Lower lobe of right lung (tissue), 2 donors: ENCODE measurements at regions not wholly inside any gene's neighbourhood (a gene's known extent, or its start where the extent isn't known, plus 50 kb on each side); places are given as distances from the start of the nearest gene placed in this dataset.

ENCODE experiments used
- ATAC-seq, 2 donors: fragments of 200-7000 bp; cut with Tn5 transposase; one replicate each; pipeline ENCODE4 v1.9.1; 2020 to 2022; ENCODE audit warnings: mild to moderate bottlenecking in 2 of 2, moderate library complexity in 2 of 2
- DNase-seq: peaks from one replicate; pipeline ENCODE4 v3.0.0-alpha.2; 2020
- H3K27ac ChIP-seq: fragments of 200-600 bp; one replicate; pipeline ENCODE4 v1.8.0; 2022
- H3K27me3 ChIP-seq: fragments of 200-600 bp; one replicate; pipeline ENCODE4 v1.8.0; 2022; ENCODE audit warnings: low read depth
- H3K36me3 ChIP-seq: fragments of 200-600 bp; one replicate; pipeline ENCODE4 v1.8.0; 2022; ENCODE audit warnings: mild to moderate bottlenecking
- H3K4me1 ChIP-seq: fragments of 200-600 bp; one replicate; pipeline ENCODE4 v1.8.0; 2022
- H3K4me3 ChIP-seq: fragments of 200-600 bp; one replicate; pipeline ENCODE4 v1.8.0; 2022; ENCODE audit warnings: mild to moderate bottlenecking
- H3K9me3 ChIP-seq: fragments of 200-600 bp; one replicate; pipeline ENCODE4 v1.8.0; 2022
- CTCF ChIP-seq: fragments of 200-600 bp; IDR thresholded peaks from one replicate; pipeline ENCODE4 v1.8.0; 2022; ENCODE audit warnings: antibody characterized with exemption, mild to moderate bottlenecking
- intact Hi-C: fragments of 100-400 bp; cut with DNase I; formaldehyde crosslinking; loops from one replicate; pipeline ENCODE4 v1.11.0; 2022
- donor health status: DM: no; HTN: yes; CAD: no; lungs with severe emphysema.

GRCh38 chr5:53178830-53179229, 69.3 kb upstream of the MOCS2 start:
- ATAC-seq (no peak), DNase-seq (no peak)
- intact Hi-C loops = no loop called here
- Histone ChIP-seq H3K27ac (no peak overlapping the region), H3K27me3 (no peaks in the 10 kb centered on the region), H3K4me1 (no peaks in the 10 kb centered on the region), H3K36me3 (no peaks in the 10 kb centered on the region), H3K9me3 (no peaks in the 10 kb centered on the region), H3K4me3 (no peak overlapping the region)
- no peak for TF ChIP-seq CTCF

GRCh38 chr5:53179691-53180090, 70.1 kb upstream of the MOCS2 start:
- intact Hi-C loops = no loop called here
- DNase-seq (no peak), ATAC-seq (no peak)
- Histone ChIP-seq H3K4me3 (no peak overlapping the region), H3K36me3 (no peaks in the 10 kb centered on the region), H3K4me1 (no peaks in the 10 kb centered on the region), H3K9me3 (no peaks in the 10 kb centered on the region), H3K27me3 (no peaks in the 10 kb centered on the region), H3K27ac (no peak overlapping the region)
- TF ChIP-seq CTCF = no peak

- intact Hi-C loops = no loop called here
- Histone ChIP-seq H3K27ac (no peak overlapping the region), H3K9me3 (no peaks in the 10 kb centered on the region), H3K27me3 (no peaks in the 10 kb centered on the region), H3K4me1 (no peaks in the 10 kb centered on the region), H3K4me3 (no peak overlapping the region), H3K36me3 (no peaks in the 10 kb centered on the region)
- ATAC-seq = no peak
- DNase-seq = no peak
- no peak for TF ChIP-seq CTCF
These were observed 71.0 kb upstream of the MOCS2 start for GRCh38 chr5:53180538-53180937.

- no peaks in the 10 kb centered on the region for H3K36me3 ChIP-seq
- H3K4me3 ChIP-seq = no peak overlapping the region
- no peaks in the 10 kb centered on the region for H3K27me3 ChIP-seq
- H3K4me1 ChIP-seq = no peaks in the 10 kb centered on the region
- DNase-seq (no peak), ATAC-seq (no peak)
- no peak for TF ChIP-seq CTCF
- H3K9me3 ChIP-seq = peaks cover 2% of the 10 kb centered on the region
- intact Hi-C loops = no loop called here
- H3K27ac ChIP-seq = no peak overlapping the region
These were observed 71.4 kb upstream of the MOCS2 start for GRCh38 chr5:53180991-53181390.

- Histone ChIP-seq H3K9me3 (peaks cover 4% of the 10 kb centered on the region), H3K4me1 (no peaks in the 10 kb centered on the region), H3K27ac (no peak overlapping the region), H3K36me3 (no peaks in the 10 kb centered on the region), H3K27me3 (no peaks in the 10 kb centered on the region), H3K4me3 (no peak overlapping the region)
- TF ChIP-seq CTCF = no peak
- ATAC-seq (no peak), DNase-seq (no peak)
- intact Hi-C loops = no loop called here
These were observed 74.3 kb upstream of the MOCS2 start for GRCh38 chr5:53183880-53184279.
